Neural cell (in vitro differentiated cells): ENCODE measurements at regions not wholly inside any gene's neighbourhood (a gene's known extent, or its start where the extent isn't known, plus 50 kb on each side); places are given as distances from the start of the nearest gene placed in this dataset.

Experiments
- H2AFZ ChIP-seq: fragments of 200-600, 300-800 bp; sonication (generic), shearing (Covaris generic); 2 replicates; pipeline ENCODE4 v1.6.0; 2014; ENCODE audit warnings: low read depth, mild to moderate bottlenecking, antibody characterized with exemption, low read length, moderate library complexity
- H3F3A ChIP-seq: fragments of 200-600 bp; shearing (Covaris generic); 2 replicates; pipeline ENCODE4 v1.6.1; 2016; ENCODE audit warnings: mild to moderate bottlenecking, moderate library complexity, mixed read lengths, antibody characterized with exemption, low read length; ENCODE audit not compliant: insufficient read depth, poor library complexity, severe bottlenecking
- H3K27ac ChIP-seq: fragments of 200-600, 300-800 bp; sonication (generic), shearing (Covaris generic); 2 replicates; pipeline ENCODE4 v1.5.1; 2014; ENCODE audit warnings: mild to moderate bottlenecking, low read length, moderate library complexity
- H3K27me3 ChIP-seq: fragments of 300-800, 200-600 bp; sonication (generic), shearing (Covaris generic); 2 replicates; pipeline ENCODE4 v1.6.0; 2014; ENCODE audit warnings: mild to moderate bottlenecking, low read depth, low read length, moderate library complexity; ENCODE audit not compliant: insufficient read depth
- H3K36me3 ChIP-seq: fragments of 300-800, 200-600 bp; sonication (generic), shearing (Covaris generic); 2 replicates; pipeline ENCODE4 v1.5.1; 2014; ENCODE audit warnings: mild to moderate bottlenecking, antibody characterized with exemption, low read length, moderate library complexity; ENCODE audit not compliant: insufficient read depth
- H3K4me2 ChIP-seq: fragments of 300-800, 200-600 bp; sonication (generic), shearing (Covaris generic); 2 replicates; pipeline ENCODE4 v1.6.0; 2014; ENCODE audit warnings: mild to moderate bottlenecking, low read length
- H3K4me3 ChIP-seq: fragments of 300-800, 200-600 bp; sonication (generic), shearing (Covaris generic); 2 replicates; pipeline ENCODE4 v1.5.1; 2014; ENCODE audit warnings: mild to moderate bottlenecking, low read length, moderate library complexity
- H3K79me2 ChIP-seq: fragments of 200-600 bp; shearing (Covaris generic); replicated peaks from 2 replicates; pipeline ENCODE4 v1.6.0; 2014; ENCODE audit warnings: mild to moderate bottlenecking, low read length, moderate library complexity; ENCODE audit not compliant: insufficient read depth
- H3K9ac ChIP-seq: fragments of 300-800, 200-600 bp; sonication (generic), shearing (Covaris generic); 2 replicates; pipeline ENCODE4 v1.6.1; 2016; ENCODE audit warnings: mild to moderate bottlenecking, low read length, mixed read lengths
- H3K9me2 ChIP-seq: fragments of 200-600 bp; shearing (Covaris generic); 2 replicates; pipeline ENCODE4 v1.6.1; 2016; ENCODE audit warnings: mild to moderate bottlenecking, low read length, mixed read lengths; ENCODE audit not compliant: insufficient read depth
- H3K9me3 ChIP-seq: fragments of 200-600, 300-800 bp; sonication (generic), shearing (Covaris generic); 2 replicates; pipeline ENCODE4 v1.6.1; 2016; ENCODE audit warnings: mild to moderate bottlenecking, mixed run types, low read length, moderate library complexity, mixed read lengths
- H4K20me1 ChIP-seq: fragments of 200-600 bp; shearing (Covaris generic); 2 replicates; pipeline ENCODE4 v1.6.1; 2016; ENCODE audit warnings: mild to moderate bottlenecking, mixed run types; ENCODE audit not compliant: insufficient read depth
- CTCF ChIP-seq: fragments of 450-650 bp; IDR thresholded peaks from 2 replicates; pipeline ENCODE4 v1.5.1; 2014; ENCODE audit warnings: antibody characterized with exemption, mild to moderate bottlenecking, moderate library complexity; ENCODE audit not compliant: poor library complexity, severe bottlenecking
- EP300 ChIP-seq: fragments of 450-650 bp; conservative IDR thresholded peaks from 2 replicates; pipeline ENCODE4 v1.6.1; 2014; ENCODE audit warnings: antibody characterized with exemption, mild to moderate bottlenecking, moderate library complexity; ENCODE audit not compliant: poor library complexity, severe bottlenecking
- EZH2 ChIP-seq: fragments of 200-600, 300-800 bp; shearing (Covaris generic), sonication (generic); IDR thresholded peaks from 2 replicates; pipeline ENCODE4 v1.6.1; 2014; ENCODE audit warnings: antibody characterized with exemption, low read length, borderline replicate concordance, mild to moderate bottlenecking; ENCODE audit not compliant: insufficient read depth, poor library complexity, severe bottlenecking
- MXI1 ChIP-seq: fragments of 450-650 bp; conservative IDR thresholded peaks from 2 replicates; pipeline ENCODE4 v1.6.1; 2014; ENCODE audit warnings: antibody characterized with exemption, mild to moderate bottlenecking; ENCODE audit not compliant: poor library complexity, severe bottlenecking
- POLR2AphosphoS5 ChIP-seq: IDR thresholded peaks from 2 replicates; pipeline ENCODE4 v1.6.1; 2012
- RAD21 ChIP-seq: fragments of 450-650 bp; conservative IDR thresholded peaks from 2 replicates; pipeline ENCODE4 v1.6.1; 2014; ENCODE audit warnings: antibody characterized with exemption, mild to moderate bottlenecking, moderate library complexity
- REST ChIP-seq: IDR thresholded peaks from 2 replicates; pipeline ENCODE4 v1.6.1; 2012; ENCODE audit warnings: borderline replicate concordance
- SMC3 ChIP-seq: fragments of 450-650 bp; conservative IDR thresholded peaks from 2 replicates; pipeline ENCODE4 v1.6.1; 2014; ENCODE audit warnings: antibody characterized with exemption, mild to moderate bottlenecking, moderate library complexity; ENCODE audit not compliant: poor library complexity
- TAF1 ChIP-seq: IDR thresholded peaks from 2 replicates; pipeline ENCODE4 v1.6.1; 2012; ENCODE audit warnings: low read depth

GRCh38 chr15:94015324-94015723 lies 216.0 kb upstream of the MCTP2 start:
- no peaks in the 10 kb centered on the region for H3K9me2 ChIP-seq

More at GRCh38 chr15:94015324-94015723, 216.0 kb upstream of the MCTP2 start:
- H3K4me2 ChIP-seq = no peak overlapping the region
- no peaks in the 10 kb centered on the region for H3K27me3 ChIP-seq
- no peaks in the 10 kb centered on the region for H3F3A ChIP-seq
- H4K20me1 ChIP-seq = no peaks in the 10 kb centered on the region
- H3K9me3 ChIP-seq = no peaks in the 10 kb centered on the region
- H2AFZ ChIP-seq = no peak overlapping the region
- H3K36me3 ChIP-seq = no peaks in the 10 kb centered on the region
- TF ChIP-seq RAD21 (no peak), TAF1 (no peak), POLR2AphosphoS5 (no peak), REST (no peak), SMC3 (no peak), MXI1 (no peak), EP300 (no peak), EZH2 (no peak), CTCF (no peak)
- no peak overlapping the region for H3K27ac ChIP-seq
- H3K4me3 ChIP-seq = no peak overlapping the region
- no peaks in the 10 kb centered on the region for H3K79me2 ChIP-seq
- H3K9ac ChIP-seq = no peak overlapping the region
